ENCODE measurements at regions not wholly inside any gene's neighbourhood (a gene's known extent, or its start where the extent isn't known, plus 50 kb on each side); places are given as distances from the start of the nearest gene placed in this dataset.

- Histone ChIP-seq H3K4me3 (ENCODE audit: low read depth, low read length, poor library complexity, severe bottlenecking) (no peak overlapping the region), H2AFZ (ENCODE audit: low read length) (no peak overlapping the region), H3K27ac (ENCODE audit: low read depth, low read length, poor library complexity, severe bottlenecking) (no peak overlapping the region), H3K4me1 (ENCODE audit: insufficient read depth, low read length, poor library complexity, severe bottlenecking) (no peaks in the 10 kb centered on the region), H3K9me2 (ENCODE audit: insufficient read depth, low read length) (no peaks in the 10 kb centered on the region), H3K4me2 (ENCODE audit: low read length) (no peak overlapping the region), H3K9me3 (ENCODE audit: low read length) (no peaks in the 10 kb centered on the region), H3K36me3 (ENCODE audit: insufficient read depth, low read length) (no peaks in the 10 kb centered on the region), H3K79me2 (ENCODE audit: insufficient read depth, low read depth, low read length) (no peaks in the 10 kb centered on the region), H4K20me1 (ENCODE audit: insufficient read depth, low read length) (no peaks in the 10 kb centered on the region)
- ChIA-PET POLR2A (no interaction called here), CTCF (ENCODE audit: unreplicated experiment) (no interaction called here)
- intact Hi-C loops (cut with micrococcal nuclease; ENCODE audit: unreplicated experiment), result no loop called here
- no peak for DNase-seq (ENCODE audit: low spot score)
- no peak for TF ChIP-seq CTCF (conservative IDR thresholded peaks at IDR 0.05; ENCODE audit: low read length)
- no peak for TF ChIP-seq EZH2phosphoT487 (IDR thresholded peaks at IDR 0.05; ENCODE audit: borderline replicate concordance, low read depth, low read length)
- no TSS peak for BruUV-seq (replicated peaks)
Observed at GRCh38 chr5:167730656-167731055, 560.8 kb upstream of the WWC1 start.

- DNase-seq (ENCODE audit: low spot score), result no peak
- Histone ChIP-seq H3K4me2 (ENCODE audit: low read length) (no peak overlapping the region), H3K36me3 (ENCODE audit: insufficient read depth, low read length) (no peaks in the 10 kb centered on the region), H3K79me2 (ENCODE audit: insufficient read depth, low read depth, low read length) (no peaks in the 10 kb centered on the region), H3K4me3 (ENCODE audit: low read depth, low read length, poor library complexity, severe bottlenecking) (no peak overlapping the region), H3K4me1 (ENCODE audit: insufficient read depth, low read length, poor library complexity, severe bottlenecking) (no peaks in the 10 kb centered on the region), H3K9me2 (ENCODE audit: insufficient read depth, low read length) (no peaks in the 10 kb centered on the region), H2AFZ (ENCODE audit: low read length) (no peak overlapping the region), H3K27ac (ENCODE audit: low read depth, low read length, poor library complexity, severe bottlenecking) (no peak overlapping the region), H4K20me1 (ENCODE audit: insufficient read depth, low read length) (no peaks in the 10 kb centered on the region), H3K9me3 (ENCODE audit: low read length) (no peaks in the 10 kb centered on the region)
- intact Hi-C loops (cut with micrococcal nuclease; ENCODE audit: unreplicated experiment), result no loop called here
- ChIA-PET POLR2A (no interaction called here), CTCF (ENCODE audit: unreplicated experiment) (no interaction called here)
- no TSS peak for BruUV-seq (replicated peaks)
- TF ChIP-seq CTCF (conservative IDR thresholded peaks at IDR 0.05; ENCODE audit: low read length), result no peak
- TF ChIP-seq EZH2phosphoT487 (IDR thresholded peaks at IDR 0.05; ENCODE audit: borderline replicate concordance, low read depth, low read length), result no peak
Observed at GRCh38 chr5:167731951-167732350, 559.5 kb upstream of the WWC1 start.

- no TSS peak for BruUV-seq (replicated peaks)
Observed at GRCh38 chr5:167732499-167732898, 558.9 kb upstream of the WWC1 start.

More at GRCh38 chr5:167732499-167732898, 558.9 kb upstream of the WWC1 start:
- Histone ChIP-seq H3K4me3 (ENCODE audit: low read depth, low read length, poor library complexity, severe bottlenecking) (no peak overlapping the region), H3K9me3 (ENCODE audit: low read length) (no peaks in the 10 kb centered on the region), H3K4me2 (ENCODE audit: low read length) (no peak overlapping the region), H3K36me3 (ENCODE audit: insufficient read depth, low read length) (no peaks in the 10 kb centered on the region), H3K79me2 (ENCODE audit: insufficient read depth, low read depth, low read length) (no peaks in the 10 kb centered on the region), H3K9me2 (ENCODE audit: insufficient read depth, low read length) (no peaks in the 10 kb centered on the region), H4K20me1 (ENCODE audit: insufficient read depth, low read length) (no peaks in the 10 kb centered on the region), H3K4me1 (ENCODE audit: insufficient read depth, low read length, poor library complexity, severe bottlenecking) (no peaks in the 10 kb centered on the region), H2AFZ (ENCODE audit: low read length) (no peak overlapping the region), H3K27ac (ENCODE audit: low read depth, low read length, poor library complexity, severe bottlenecking) (no peak overlapping the region)
- POLR2A ChIA-PET, result no interaction called here
- intact Hi-C loops (cut with micrococcal nuclease; ENCODE audit: unreplicated experiment), result no loop called here
- CTCF ChIA-PET (ENCODE audit: unreplicated experiment), result no interaction called here
- DNase-seq (ENCODE audit: low spot score), result no peak
- no peak for TF ChIP-seq CTCF (conservative IDR thresholded peaks at IDR 0.05; ENCODE audit: low read length)
- TF ChIP-seq EZH2phosphoT487 (IDR thresholded peaks at IDR 0.05; ENCODE audit: borderline replicate concordance, low read depth, low read length), result no peak
